Medulla oblongata (tissue), 1 donor: ENCODE measurements at regions not wholly inside any gene's neighbourhood (a gene's known extent, or its start where the extent isn't known, plus 50 kb on each side); places are given as distances from the start of the nearest gene placed in this dataset.

ENCODE experiments used
- DNase-seq: peaks from one replicate; pipeline ENCODE4 v3.0.0-alpha.2; 2015; ENCODE audit errors: extremely low spot score

DNA sequence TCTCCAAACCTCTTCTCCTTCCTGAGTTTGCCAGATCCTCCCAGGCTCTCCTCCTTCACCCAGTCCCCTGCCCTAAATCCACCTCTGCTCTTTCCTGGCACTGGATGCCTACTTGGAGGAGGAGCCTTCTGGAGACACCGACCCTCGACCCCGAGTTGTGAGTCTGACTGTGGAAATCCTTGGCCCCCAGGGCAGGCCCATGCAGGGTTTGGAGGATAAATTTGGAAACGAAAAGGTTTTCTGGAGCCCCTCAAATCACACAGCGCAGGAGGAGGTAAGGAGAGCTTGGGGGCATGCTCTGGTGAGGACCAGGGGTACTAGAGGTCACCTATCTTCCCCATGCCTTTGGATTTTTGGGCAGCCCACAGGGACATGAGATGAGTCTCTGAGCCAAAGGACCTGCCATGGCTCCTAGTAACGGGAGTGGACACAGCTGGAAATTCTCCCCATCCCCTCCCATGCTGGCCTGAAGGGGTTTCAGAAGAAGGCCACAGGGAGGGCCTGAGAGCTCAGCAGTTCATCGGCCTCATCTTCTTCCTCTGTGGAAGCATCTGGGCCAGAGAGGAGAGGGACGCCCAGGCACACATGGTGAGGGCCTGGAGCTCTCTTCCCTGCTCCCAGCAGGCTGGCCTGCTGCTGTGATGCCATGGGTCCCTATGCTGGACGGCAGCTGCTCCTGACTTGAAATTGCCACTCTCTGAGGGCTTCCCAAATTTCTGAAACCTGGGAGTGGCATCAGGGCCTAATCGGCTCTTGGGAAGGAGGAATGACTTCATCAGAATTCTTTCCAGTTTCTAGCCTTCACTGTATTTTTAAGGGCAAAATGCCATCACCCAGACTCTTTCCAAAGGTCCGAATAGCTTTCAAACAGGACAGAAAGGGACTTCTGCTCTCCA lies 68.6 kb upstream of the ITGA11 start:
- DNase-seq, result no peak

DNA sequence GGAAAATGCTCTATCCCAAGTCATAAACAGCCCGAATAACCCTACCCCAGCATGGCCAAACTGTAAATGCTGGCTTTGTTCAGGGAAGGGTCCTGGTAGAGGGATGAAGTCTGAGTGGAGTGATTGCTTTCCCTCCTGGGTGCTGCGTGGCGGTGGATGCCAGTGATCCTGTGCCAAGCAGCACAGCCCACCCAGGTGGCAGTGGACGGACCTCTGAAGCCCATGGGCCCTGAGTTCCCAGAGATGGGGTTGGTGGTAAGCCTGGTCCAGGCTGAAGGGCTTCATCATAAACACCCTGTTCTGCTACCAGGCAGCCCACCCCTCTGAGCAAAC lies 69.3 kb upstream of the ITGA11 start:
- no peak for DNase-seq

DNA sequence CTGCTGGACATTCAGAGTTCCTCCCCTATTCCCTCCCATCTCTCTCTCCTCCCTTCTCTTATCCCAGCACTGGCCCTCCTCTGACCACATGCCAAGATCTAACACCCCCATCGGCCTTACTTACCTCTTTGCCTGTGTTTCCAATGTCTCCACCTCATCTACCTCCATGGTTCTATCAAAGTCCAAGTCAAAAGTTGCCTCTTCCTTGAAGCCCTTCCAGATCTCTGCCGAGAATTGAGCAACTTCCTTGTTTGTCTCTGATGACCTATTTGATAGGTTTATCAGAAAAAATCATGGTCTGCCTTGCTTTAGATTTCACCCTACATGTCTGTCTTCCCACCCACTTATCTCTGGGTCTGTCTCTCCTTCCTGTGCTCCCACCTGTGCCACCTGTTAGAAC lies 69.7 kb upstream of the ITGA11 start:
- no peak for DNase-seq

DNA sequence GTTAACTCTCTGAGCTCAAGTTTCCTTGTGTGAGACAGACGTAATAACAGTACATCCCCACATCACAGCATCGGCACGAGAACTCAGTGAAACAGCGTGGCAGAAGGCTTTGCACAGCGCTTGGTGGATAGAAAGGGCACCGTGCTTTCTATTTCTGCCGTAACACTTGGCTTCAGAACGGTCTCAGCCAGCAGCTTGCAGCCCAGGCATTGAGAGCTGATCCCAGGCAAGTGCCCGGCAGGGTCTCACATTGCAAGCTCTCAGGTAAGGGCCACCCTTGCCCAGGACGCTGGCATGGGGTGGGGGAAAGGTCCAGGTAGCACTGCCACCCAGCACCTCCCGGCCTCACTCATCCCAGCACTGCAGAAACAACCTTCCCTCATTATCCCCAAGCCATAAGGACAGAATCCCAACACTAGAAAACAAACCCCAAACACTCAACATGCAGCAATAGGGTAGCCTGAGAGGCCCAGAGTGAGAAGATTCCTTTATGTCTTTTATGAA lies 70.5 kb upstream of the ITGA11 start:
- DNase-seq, result no peak

DNA sequence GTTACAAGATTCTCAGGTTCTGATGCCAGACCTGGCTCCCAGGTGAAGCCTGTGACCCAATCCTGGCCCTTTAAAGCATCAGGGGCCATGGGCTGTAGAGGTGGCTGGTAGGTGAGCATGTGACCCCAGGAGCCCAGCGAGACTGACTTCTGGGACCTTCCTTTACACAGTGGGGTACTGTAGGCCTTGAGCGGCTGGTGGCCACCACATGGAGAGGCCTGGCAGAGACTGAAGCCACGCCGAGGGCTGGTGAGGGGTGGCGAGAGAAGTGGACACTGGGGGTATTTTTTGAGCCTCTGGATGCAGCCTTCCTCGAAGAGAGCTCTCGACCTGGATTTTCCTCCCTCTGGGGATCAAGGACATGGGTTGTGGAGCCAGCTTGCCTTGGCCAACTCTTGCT lies 71.2 kb upstream of the ITGA11 start:
- DNase-seq, result no peak

DNA sequence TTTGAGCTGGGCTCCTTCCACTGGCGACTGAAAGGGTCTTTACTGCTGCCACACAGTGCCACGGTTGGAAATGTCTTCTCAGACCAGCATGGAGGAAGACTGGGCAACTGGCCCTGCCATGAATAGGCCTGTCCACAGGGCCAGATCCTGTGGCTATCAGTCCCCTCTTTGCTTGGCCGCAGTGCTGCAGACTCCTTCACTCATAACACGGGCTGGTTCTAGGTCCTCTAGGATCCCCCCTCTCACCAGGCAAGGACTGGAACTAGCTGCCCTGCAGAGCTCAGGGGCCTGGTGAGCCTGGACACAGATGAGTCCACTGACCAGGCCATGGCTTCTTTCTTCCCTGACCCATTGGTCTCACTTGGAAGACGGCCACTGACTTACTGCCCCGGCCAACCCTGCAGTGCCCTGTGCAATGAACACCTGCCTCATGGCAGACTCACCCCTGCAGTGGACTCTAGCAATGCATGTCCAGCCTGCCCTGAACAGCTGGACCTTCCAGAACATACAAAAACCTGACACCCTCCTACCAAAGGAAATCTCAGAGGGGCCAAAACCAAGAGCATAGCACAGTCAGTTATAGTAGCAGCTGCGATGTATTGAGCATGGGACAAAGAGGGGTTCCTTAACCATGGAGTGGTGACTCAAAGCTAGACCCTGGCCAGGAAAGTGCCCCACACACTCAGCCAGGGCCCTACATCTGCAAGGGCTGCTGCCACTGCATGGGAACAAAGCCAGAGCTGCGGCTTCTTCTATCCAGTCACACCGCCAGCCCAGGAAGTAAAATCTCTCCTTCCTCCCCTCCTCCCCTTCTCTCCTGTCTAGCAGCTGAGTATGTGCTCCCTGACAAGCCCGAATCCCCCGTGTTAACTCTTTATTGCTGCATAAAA lies 72.1 kb upstream of the ITGA11 start:
- DNase-seq, result no peak

DNA sequence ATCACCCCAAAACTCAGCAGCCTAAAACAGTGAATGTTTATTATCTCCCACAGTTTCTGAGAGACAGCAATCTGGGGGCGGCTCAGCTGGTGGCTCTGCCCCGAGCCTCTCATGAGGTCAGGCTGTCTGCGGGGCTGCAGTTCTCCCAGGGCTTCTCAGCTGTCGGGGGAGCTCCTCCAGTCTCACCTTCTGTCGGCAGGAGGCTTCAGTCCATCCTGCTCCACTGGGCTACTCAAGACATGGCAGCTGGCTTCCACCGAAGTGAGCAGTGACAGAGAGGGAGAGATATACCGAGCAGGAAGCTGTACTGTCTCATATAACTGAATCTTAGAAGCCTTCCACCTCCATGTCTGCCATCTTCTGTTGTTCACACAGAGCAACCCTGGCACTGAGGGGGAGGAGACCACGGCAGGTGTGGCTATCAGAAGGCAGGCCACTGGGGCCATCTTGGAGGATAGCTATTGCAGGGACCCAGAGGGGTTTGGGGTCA lies 72.8 kb upstream of the ITGA11 start:
- DNase-seq, result no peak

DNA sequence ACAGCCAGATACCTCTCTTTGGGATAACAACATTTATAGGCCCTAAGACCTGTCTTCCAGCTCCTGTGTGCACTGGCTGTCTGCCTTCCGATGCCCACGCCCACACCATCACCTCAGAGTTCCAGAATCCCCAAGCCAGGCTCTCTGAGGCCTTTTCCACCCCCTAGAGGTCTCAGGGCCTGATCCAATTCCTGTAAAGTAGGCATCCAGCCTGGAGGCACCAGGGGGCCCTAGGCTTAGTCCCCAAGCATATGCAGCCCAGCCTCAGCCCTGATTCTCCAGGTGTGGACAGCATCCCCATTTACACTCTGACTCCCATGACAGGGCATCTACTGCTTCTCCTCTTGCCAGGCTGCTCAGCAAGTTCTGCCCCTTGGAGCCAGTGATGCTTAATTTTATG lies 72.7 kb upstream of the CORO2B start:
- DNase-seq, result no peak

DNA sequence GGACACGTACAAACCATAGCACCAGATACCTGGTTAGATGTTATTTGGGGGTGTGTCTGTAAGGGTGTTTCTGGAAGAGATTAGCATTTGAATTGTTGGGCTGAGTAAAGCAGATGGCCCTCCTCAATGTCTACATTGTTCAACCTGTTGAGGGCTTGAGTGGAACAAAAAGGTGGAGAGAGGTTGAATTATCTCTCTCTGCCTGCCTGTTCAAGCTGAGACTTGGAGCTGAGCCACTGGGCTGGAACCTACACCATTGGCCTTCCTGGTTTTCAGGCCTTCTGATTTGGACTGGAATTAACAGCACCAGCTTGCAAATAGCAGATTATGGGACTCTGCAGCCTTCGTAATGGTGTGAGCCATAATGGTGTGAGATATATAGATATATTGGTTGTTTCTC lies 71.3 kb upstream of the CORO2B start:
- DNase-seq, result no peak

DNA sequence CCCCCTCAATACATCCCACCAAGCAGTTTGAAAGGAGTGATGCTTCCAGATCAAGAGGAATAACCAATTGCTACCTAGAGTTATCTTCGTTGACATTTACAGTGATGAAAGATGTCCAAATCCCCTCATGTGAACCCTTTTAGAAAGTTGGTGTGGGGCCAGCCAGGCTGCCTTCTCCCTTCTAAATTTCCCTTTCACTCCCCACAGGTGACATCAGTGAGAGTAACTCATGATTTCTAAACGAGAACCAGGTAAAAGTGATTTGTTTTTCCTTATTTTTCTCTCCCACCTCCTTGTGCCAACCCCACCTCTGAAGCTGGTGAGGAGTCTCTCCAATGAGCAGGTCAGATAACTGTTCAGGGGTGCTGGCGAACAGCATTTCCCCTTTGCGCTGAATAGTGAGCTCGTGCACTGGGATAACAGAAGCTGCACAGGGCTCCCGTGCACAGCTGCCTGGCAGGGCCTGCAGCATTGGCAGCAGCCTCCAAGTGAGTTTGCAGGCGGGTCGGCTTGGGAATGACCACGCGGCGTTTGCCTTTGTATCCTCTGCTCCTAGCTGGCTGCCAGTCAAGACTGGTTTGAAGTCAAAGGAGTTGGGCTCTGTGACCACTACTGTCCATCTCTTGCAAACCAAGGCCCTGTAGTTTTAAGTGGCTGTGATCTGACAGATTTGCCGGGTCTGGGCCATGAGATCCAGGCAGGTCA lies 70.2 kb upstream of the CORO2B start:
- DNase-seq, result peak; percentile 21

DNA sequence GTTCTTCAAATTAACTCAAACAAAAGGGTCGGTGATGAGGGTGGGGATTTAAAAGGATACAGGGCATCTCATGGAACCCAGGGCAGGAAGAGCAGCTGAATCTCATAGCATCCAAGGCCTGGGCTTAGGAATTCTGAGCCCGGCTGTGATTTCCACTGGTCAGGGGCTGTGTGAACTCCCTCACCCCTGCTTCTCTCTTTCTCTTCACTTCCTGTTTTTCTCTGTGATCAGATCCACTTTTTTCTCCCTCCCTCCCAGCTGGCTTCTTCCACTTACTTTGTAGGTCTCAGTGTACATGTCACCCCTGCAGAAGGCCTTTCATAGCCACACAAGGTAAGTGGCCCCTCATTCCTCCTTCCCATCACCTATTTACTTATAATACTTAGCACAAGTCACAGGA lies 68.2 kb upstream of the CORO2B start:
- no peak for DNase-seq

DNA sequence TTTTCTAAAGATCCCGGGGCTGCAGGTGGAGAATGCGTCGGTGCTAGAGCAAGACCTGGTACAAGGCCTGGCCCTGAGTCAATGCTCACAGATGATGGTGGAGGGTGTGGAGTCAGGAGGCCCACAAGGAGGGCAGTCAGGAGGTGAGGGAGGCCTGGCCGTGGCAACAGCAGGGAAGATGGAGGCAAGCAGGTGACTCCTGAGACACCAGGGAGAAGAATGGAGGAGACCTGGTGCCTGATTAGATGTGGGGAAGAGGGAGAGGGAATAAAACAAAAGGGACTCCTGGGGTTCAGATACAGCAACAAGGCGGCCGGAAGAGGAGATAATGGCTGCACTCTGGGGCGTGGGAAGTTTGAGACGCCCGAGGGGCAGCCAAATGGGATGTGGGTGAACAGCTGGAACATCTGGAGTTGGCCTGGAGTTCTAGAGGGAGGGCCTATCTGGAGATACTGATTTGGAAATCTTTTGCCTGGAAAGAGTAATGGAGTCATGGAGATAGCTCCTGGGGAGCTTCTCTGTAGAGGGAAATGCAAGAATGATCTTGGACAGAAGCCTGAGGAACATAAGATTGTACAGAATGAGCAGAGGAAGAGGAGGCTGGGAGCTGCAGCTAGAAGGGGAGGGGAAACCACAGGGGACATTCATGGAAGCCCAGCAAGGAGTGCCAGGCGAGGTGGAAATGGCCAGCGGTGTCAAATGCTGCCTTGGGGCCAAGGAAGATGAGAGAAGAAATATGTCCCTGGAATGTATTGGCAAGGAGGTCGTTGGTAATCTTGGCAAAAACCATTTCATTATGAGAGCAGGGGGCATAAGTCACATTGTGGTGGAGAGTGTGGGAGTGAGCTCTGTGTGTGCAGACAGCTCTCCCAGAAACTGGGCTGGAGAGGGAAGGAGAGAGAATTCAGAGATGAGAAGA lies 67.5 kb upstream of the CORO2B start:
- DNase-seq, result no peak

DNA sequence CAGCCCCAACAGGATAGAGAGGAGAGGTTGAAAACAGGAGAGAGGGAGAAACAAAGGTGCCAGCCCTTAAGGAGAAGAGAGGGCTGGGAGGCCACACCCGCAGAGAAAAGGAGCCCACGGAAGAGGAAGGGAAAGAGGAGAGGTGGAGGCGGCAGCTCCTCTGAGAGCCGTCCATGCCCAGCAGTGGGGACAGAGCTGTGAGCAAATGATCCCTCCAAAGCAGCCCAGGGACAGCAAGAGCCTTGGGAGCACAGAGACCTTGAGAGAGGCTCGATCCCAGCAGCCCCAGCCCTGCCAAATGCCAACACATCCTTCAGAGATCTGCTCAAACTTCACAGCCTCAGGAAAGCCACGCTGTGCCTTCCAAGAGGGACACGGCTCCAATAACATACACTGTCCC lies 66.7 kb upstream of the CORO2B start:
- no peak for DNase-seq

DNA sequence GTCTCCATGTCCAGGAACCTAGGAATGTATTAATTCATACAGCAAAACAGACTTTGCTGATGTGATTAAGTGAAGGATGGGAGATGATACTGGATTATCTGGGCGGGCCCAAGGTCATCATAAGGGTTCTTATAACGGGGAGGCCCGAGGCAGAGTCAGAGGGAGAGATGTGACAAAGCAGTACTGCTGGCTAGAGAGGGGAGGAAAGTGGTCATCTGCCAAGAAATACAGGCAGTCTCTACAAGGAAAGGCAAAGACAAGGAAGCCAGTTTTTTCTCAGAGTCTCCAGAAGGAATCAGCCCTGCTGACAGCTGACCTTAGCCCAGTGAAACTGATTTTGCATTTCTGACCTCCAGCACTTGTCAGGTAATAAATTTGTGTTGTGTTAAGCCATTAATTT lies 66.2 kb upstream of the CORO2B start:
- DNase-seq, result no peak

DNA sequence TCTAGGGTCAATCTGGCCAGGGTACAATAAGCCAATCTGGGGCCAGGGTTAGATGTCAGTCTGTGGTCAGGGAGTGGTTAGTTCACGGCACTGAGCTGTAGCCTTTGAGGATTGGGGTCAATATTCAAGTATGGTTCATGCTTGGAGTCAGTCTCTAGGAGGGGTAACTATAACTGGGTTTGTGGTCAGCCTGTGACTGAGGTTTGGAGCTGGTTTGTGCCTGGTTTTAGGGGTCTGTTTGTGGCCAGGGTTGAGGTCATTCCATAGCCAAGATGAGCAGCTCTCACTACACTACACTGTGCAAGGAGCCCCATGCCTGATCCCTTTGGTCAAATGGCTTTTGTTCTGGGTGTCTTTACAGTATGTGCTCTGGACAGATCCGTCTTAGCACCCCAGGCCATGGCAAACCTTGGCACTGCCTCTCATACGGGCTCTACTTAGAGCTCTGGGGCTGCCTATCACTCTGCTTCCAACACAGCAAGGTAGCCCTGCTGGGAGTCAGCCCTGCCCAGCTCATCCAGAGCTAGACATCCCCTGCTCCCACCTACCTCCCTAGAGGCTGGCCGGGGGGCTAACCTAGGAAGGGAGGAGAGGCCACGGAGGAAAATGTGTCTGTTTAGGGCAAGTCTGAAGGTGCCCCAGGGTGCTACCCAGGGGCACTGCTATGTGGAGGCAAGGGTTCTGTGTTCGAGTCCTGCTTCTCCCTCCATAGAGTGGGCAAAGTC lies 63.3 kb upstream of the CORO2B start:
- DNase-seq, result no peak

DNA sequence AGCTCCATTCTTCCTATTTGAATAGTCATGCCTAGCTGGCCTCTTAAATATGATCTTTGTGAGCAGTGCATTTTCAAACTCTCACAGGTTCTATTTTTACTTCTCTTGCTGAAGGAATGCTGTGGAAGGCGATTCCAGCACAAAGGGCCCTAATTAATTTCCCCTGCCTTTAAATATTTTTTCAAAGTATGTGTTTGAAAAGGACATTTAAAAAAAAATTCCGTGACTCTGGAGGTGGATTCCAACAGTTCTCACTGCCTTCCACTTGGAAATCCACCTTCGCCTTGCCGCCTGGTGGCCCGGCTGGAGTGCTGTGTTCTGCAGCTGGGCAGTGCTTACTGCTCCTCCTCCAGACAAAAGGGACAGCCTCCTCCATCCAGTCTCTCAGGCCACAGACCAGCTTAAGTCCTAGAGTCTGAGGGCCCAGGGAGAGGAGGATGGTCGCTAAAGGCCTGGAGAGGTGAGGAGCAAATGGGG lies 61.5 kb upstream of the CORO2B start:
- no peak for DNase-seq

DNA sequence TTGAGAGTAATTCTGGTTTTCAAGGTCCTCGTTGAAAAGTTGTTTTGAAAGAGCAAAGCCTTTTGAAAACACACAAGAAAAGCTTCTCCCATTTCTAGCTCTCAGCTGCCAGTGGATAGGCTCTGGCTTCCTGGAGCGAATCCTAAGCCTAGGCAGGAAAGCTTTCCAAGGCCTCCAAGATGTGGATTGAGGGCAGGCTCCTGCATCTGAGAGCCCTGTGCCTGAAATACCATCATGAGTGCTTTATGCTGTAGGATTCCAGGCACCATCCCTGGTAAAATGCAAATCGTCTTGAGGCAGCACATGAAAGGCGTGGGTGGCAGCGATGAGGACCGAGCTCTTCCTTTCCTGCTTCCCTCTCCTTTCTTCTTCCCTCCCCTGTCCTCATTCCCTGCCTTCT lies 60.7 kb upstream of the CORO2B start:
- DNase-seq, result no peak

DNA sequence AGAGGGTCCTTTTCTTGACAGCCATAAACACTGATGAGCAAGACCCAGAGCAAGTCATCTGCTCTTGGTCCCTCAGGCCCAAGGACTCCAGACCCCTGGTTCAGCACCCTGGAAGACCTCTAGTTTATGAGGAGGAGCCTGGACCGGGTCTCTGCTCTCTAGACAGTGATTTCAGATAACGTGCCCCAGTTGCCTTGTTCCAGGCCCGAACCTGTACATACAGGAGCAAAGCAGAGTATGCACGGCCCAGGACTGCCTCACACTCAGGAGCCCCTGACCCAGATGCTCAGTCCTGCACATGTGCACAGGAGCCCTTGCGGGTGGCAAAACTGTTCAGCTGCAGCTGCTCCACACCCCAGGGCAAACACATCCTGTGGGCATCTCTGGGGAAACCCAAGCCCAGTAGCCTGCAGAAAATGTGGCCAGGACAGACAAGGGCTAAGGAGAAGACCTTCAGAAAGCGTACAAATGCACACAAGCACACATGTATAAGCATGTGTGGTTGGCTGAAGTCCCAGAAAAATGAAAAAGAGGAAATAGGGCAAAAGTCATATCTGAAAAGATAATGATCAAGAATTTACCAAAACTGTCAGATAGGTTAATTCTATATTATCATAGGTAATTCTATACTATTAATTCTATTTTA lies 59.9 kb upstream of the CORO2B start:
- no peak for DNase-seq

DNA sequence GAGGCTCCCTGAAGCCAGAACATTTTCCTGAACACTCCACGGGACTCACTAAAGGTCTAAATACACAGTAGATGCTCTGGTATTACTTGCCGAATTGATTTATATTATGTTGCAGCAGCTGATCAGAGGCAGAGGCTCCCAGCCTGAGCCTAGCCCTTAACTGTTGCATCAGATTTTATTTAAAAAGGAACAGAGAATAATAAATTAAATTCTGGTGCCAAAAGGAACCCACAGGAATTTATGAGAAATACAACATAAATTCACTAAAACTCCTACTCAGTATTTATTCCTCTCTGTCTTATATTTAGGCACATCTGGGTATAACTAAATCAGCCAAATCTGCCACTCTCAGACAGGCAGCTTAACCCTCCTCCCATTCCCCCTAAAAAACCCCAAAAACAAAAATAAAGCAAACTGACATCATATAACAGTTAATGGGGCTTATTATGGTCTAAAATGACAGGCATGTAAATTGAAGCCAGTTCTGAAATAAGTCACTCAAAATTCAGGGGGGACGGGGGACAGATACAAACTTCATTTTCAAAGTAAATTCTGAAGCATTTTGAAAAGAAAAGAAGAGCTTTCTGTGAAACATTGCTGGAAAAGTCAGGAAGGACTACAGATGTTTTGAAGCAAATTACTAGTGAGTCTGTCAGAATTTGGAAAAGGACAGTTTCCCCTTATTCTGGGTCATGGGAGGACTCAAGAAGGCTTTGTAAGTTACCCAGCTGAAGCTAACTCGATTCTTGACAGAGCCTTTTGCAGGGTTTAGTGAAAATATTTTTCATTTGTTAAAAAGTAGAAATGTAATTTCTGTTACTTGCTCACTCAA lies 53.8 kb upstream of the CORO2B start:
- DNase-seq, result no peak
